Activated CD8-positive, alpha-beta T cell treated with anti-CD3 and anti-CD28 coated beads for 36 hours (primary cell): ENCODE measurements at regions not wholly inside any gene's neighbourhood (a gene's known extent, or its start where the extent isn't known, plus 50 kb on each side); places are given as distances from the start of the nearest gene placed in this dataset.

Source experiments
- ATAC-seq: fragments of 200-7000 bp; cut with Tn5 transposase; one replicate; pipeline ENCODE4 v1.10.0; 2021; ENCODE audit warnings: mild to moderate bottlenecking, moderate library complexity
- CTCF ChIA-PET: fragments of 350-600 bp; sonication (Branson Sonifier 250); formaldehyde crosslinking; loops from one replicate; lab custom pipeline; 2021; ENCODE audit warnings: antibody characterized with exemption; lab: Charles Lee
- POLR2A ChIA-PET: fragments of 350-600 bp; sonication (Branson Sonifier 250); formaldehyde crosslinking; loops from one replicate; lab custom pipeline; 2021; ENCODE audit warnings: antibody characterized with exemption; lab: Charles Lee
- DNase-seq: peaks from one replicate; pipeline ENCODE4 v3.0.0-alpha.2; 2020
- H3K27ac Mint-ChIP-seq: one replicate; pipeline ENCODE4 v1.8.0; 2021; ENCODE audit warnings: mild to moderate bottlenecking, mixed read lengths
- H3K27me3 Mint-ChIP-seq: one replicate; pipeline ENCODE4 v1.8.0; 2021; ENCODE audit warnings: mixed read lengths
- H3K36me3 Mint-ChIP-seq: one replicate; pipeline ENCODE4 v1.8.0; 2021; ENCODE audit warnings: low read depth, mixed read lengths
- H3K4me1 Mint-ChIP-seq: one replicate; pipeline ENCODE4 v1.8.0; 2021; ENCODE audit warnings: low read depth, mixed read lengths
- H3K4me3 Mint-ChIP-seq: one replicate; pipeline ENCODE4 v1.8.0; 2021; ENCODE audit warnings: mild to moderate bottlenecking, moderate library complexity, mixed read lengths
- H3K9me3 Mint-ChIP-seq: one replicate; pipeline ENCODE4 v1.8.0; 2021; ENCODE audit warnings: mixed read lengths
- CTCF ChIP-seq: fragments of 200-600 bp; IDR thresholded peaks from one replicate; pipeline ENCODE4 v1.8.0; 2022; ENCODE audit warnings: antibody characterized with exemption, mild to moderate bottlenecking
- intact Hi-C: fragments of 100-400 bp; cut with micrococcal nuclease; formaldehyde crosslinking; loops from one replicate; pipeline ENCODE4 v1.10.0; 2022

GRCh38 chr20:11716239-11716944 is 201.3 kb upstream of the BTBD3 start:
- no peak overlapping the region for H3K4me3 Mint-ChIP-seq
- no peak overlapping the region for H3K27ac Mint-ChIP-seq
- DNase-seq (no peak), ATAC-seq (peak; percentile 53)
- H3K9me3 Mint-ChIP-seq: no peaks in the 10 kb centered on the region
- intact Hi-C loops: no loop called here
- no peak for TF ChIP-seq CTCF
- ChIA-PET CTCF (no interaction called here), POLR2A (interaction anchor here (0.7 kb wide), 1 partner anchor 18 kb away, joined by 3 read pairs; no protein-coding TSS in a partner anchor)
- no peaks in the 10 kb centered on the region for H3K27me3 Mint-ChIP-seq
- H3K4me1 Mint-ChIP-seq: no peaks in the 10 kb centered on the region
- no peaks in the 10 kb centered on the region for H3K36me3 Mint-ChIP-seq

GRCh38 chr20:11716945-11717248 is 200.8 kb upstream of the BTBD3 start:
- H3K9me3 Mint-ChIP-seq: no peaks in the 10 kb centered on the region
- ChIA-PET CTCF (no interaction called here), POLR2A (interaction anchor here (0.7 kb wide), 1 partner anchor 18 kb away, joined by 3 read pairs; no protein-coding TSS in a partner anchor)
- H3K27me3 Mint-ChIP-seq: no peaks in the 10 kb centered on the region
- no peak for ATAC-seq
- no peak for TF ChIP-seq CTCF
- H3K27ac Mint-ChIP-seq: no peak overlapping the region
- no peaks in the 10 kb centered on the region for H3K36me3 Mint-ChIP-seq
- intact Hi-C loops: no loop called here
- H3K4me1 Mint-ChIP-seq: no peaks in the 10 kb centered on the region
- no peak for DNase-seq
- H3K4me3 Mint-ChIP-seq: no peak overlapping the region

GRCh38 chr20:11717562-11717961 is 200.1 kb upstream of the BTBD3 start:
- no peak for TF ChIP-seq CTCF
- Mint-ChIP-seq H3K27ac (no peak overlapping the region), H3K4me1 (no peaks in the 10 kb centered on the region), H3K36me3 (no peaks in the 10 kb centered on the region), H3K27me3 (no peaks in the 10 kb centered on the region), H3K4me3 (no peak overlapping the region), H3K9me3 (no peaks in the 10 kb centered on the region)
- DNase-seq (no peak), ATAC-seq (no peak)
- ChIA-PET CTCF (no interaction called here), POLR2A (no interaction called here)
- intact Hi-C loops: no loop called here

- no peak overlapping the region for H3K27ac Mint-ChIP-seq
- POLR2A ChIA-PET: no interaction called here
- no peak overlapping the region for H3K4me3 Mint-ChIP-seq
- intact Hi-C loops: no loop called here
- H3K36me3 Mint-ChIP-seq: no peaks in the 10 kb centered on the region
- H3K9me3 Mint-ChIP-seq: no peaks in the 10 kb centered on the region
- CTCF ChIA-PET: no interaction called here
- H3K4me1 Mint-ChIP-seq: no peaks in the 10 kb centered on the region
- ATAC-seq: no peak
- TF ChIP-seq CTCF: no peak
- DNase-seq: no peak
- H3K27me3 Mint-ChIP-seq: no peaks in the 10 kb centered on the region
These were observed 199.1 kb upstream of the BTBD3 start for GRCh38 chr20:11718474-11719094.

GRCh38 chr20:11719153-11719552 is 198.5 kb upstream of the BTBD3 start:
- no peaks in the 10 kb centered on the region for H3K27me3 Mint-ChIP-seq
- TF ChIP-seq CTCF: no peak
- H3K4me3 Mint-ChIP-seq: no peak overlapping the region
- H3K36me3 Mint-ChIP-seq: no peaks in the 10 kb centered on the region
- intact Hi-C loops: no loop called here
- CTCF ChIA-PET: no interaction called here
- DNase-seq: no peak
- H3K9me3 Mint-ChIP-seq: no peaks in the 10 kb centered on the region
- POLR2A ChIA-PET: no interaction called here
- ATAC-seq: no peak
- no peaks in the 10 kb centered on the region for H3K4me1 Mint-ChIP-seq
- H3K27ac Mint-ChIP-seq: no peak overlapping the region
